DOHH2 (cell line): ENCODE measurements at regions not wholly inside any gene's neighbourhood (a gene's known extent, or its start where the extent isn't known, plus 50 kb on each side); places are given as distances from the start of the nearest gene placed in this dataset.

Experiments used
- H3F3A ChIP-seq: fragments of 200-600 bp; sonication (generic), shearing (Covaris generic); 2 replicates; pipeline ENCODE4 v1.6.0; 2016; ENCODE audit warnings: antibody characterized with exemption, mild to moderate bottlenecking; ENCODE audit not compliant: control insufficient read depth, insufficient read depth
- H3K27ac ChIP-seq: fragments of 200-600 bp; sonication (generic); 2 replicates; pipeline ENCODE4 v1.5.1; 2014; ENCODE audit warnings: low read depth, mild to moderate bottlenecking, low read length, moderate library complexity
- H3K27me3 ChIP-seq: fragments of 200-600 bp; sonication (generic); 2 replicates; pipeline ENCODE4 v1.6.1; 2014; ENCODE audit warnings: mild to moderate bottlenecking, low read length, mixed read lengths; ENCODE audit not compliant: control insufficient read depth
- H3K36me3 ChIP-seq: fragments of 200-600 bp; sonication (generic); 2 replicates; pipeline ENCODE4 v1.6.1; 2014; ENCODE audit warnings: mild to moderate bottlenecking, low read length, moderate library complexity, mixed read lengths; ENCODE audit not compliant: control insufficient read depth
- H3K4me1 ChIP-seq: fragments of 200-600 bp; sonication (generic); 2 replicates; pipeline ENCODE4 v1.6.1; 2014; ENCODE audit warnings: mild to moderate bottlenecking, low read length, mixed read lengths; ENCODE audit not compliant: control insufficient read depth
- H3K4me2 ChIP-seq: fragments of 200-600 bp; sonication (generic); 2 replicates; pipeline ENCODE4 v1.6.0; 2014; ENCODE audit warnings: mild to moderate bottlenecking, low read length, moderate library complexity
- H3K4me3 ChIP-seq: fragments of 200-600 bp; sonication (generic); 2 replicates; pipeline ENCODE4 v1.5.1; 2014; ENCODE audit warnings: mild to moderate bottlenecking, low read length, mixed read lengths
- H3K79me2 ChIP-seq: fragments of 200-600 bp; sonication (generic); 2 replicates; pipeline ENCODE4 v1.6.1; 2014; ENCODE audit warnings: mild to moderate bottlenecking, low read length, mixed read lengths; ENCODE audit not compliant: control insufficient read depth
- H3K9me2 ChIP-seq: fragments of 200-600 bp; sonication (generic); replicated peaks from 2 replicates; pipeline ENCODE4 v1.6.1; 2014; ENCODE audit warnings: mild to moderate bottlenecking, low read length, mixed read lengths; ENCODE audit not compliant: control insufficient read depth
- H3K9me3 ChIP-seq: fragments of 200-600 bp; sonication (generic); 2 replicates; pipeline ENCODE4 v1.6.1; 2014; ENCODE audit warnings: antibody characterized with exemption, low read length, mixed read lengths; ENCODE audit not compliant: control insufficient read depth, insufficient read depth
- H4K20me1 ChIP-seq: fragments of 200-600 bp; sonication (generic); 2 replicates; pipeline ENCODE4 v1.6.0; 2014; ENCODE audit warnings: low read depth, mild to moderate bottlenecking, antibody characterized with exemption, low read length, moderate library complexity; ENCODE audit not compliant: control insufficient read depth, insufficient read depth
- EZH2phosphoT487 ChIP-seq: fragments of 200-600 bp; sonication (generic); IDR thresholded peaks from 2 replicates; pipeline ENCODE4 v1.6.1; 2017; ENCODE audit warnings: borderline replicate concordance, mild to moderate bottlenecking, antibody characterized with exemption, low read length, moderate library complexity, mixed read lengths
- TF ChIP-seq, protein P1 (sequence below): fragments of 200-600 bp; sonication (generic); IDR thresholded peaks from one replicate; pipeline ENCODE4 v1.5.1; 2014; ENCODE audit warnings: antibody characterized with exemption, mild to moderate bottlenecking, low read depth, low read length; ENCODE audit not compliant: poor library complexity, severe bottlenecking

DNA sequence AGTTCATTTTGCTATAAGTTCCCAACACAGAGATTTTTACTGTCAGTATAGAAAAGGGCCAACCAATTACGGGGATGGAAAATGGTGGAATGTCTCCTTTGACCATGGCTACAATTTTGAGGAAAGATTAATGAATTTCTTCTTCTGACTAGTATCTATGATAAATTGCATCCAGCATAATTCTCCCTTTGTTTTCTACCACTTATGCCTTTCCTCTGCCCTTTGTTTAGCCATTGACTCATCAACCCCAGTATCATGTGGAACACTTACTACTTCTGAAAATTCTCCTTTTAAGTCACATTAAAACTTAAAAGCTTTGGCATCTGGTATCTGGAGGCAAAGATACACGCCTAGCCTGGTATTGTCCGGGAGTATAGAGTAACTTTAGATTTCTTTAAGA lies 92.9 kb upstream of the CADPS start:
- TF ChIP-seq, protein P1, sequence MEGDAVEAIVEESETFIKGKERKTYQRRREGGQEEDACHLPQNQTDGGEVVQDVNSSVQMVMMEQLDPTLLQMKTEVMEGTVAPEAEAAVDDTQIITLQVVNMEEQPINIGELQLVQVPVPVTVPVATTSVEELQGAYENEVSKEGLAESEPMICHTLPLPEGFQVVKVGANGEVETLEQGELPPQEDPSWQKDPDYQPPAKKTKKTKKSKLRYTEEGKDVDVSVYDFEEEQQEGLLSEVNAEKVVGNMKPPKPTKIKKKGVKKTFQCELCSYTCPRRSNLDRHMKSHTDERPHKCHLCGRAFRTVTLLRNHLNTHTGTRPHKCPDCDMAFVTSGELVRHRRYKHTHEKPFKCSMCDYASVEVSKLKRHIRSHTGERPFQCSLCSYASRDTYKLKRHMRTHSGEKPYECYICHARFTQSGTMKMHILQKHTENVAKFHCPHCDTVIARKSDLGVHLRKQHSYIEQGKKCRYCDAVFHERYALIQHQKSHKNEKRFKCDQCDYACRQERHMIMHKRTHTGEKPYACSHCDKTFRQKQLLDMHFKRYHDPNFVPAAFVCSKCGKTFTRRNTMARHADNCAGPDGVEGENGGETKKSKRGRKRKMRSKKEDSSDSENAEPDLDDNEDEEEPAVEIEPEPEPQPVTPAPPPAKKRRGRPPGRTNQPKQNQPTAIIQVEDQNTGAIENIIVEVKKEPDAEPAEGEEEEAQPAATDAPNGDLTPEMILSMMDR, result no peak
- no peak for TF ChIP-seq EZH2phosphoT487
- Histone ChIP-seq H3K79me2 (no peaks in the 10 kb centered on the region), H3K4me1 (peaks cover 18% of the 10 kb centered on the region), H3K4me2 (no peak overlapping the region), H4K20me1 (no peaks in the 10 kb centered on the region), H3K9me3 (no peaks in the 10 kb centered on the region), H3F3A (no peaks in the 10 kb centered on the region), H3K36me3 (no peaks in the 10 kb centered on the region), H3K4me3 (no peak overlapping the region), H3K27me3 (no peaks in the 10 kb centered on the region), H3K9me2 (no peaks in the 10 kb centered on the region), H3K27ac (no peak overlapping the region)

DNA sequence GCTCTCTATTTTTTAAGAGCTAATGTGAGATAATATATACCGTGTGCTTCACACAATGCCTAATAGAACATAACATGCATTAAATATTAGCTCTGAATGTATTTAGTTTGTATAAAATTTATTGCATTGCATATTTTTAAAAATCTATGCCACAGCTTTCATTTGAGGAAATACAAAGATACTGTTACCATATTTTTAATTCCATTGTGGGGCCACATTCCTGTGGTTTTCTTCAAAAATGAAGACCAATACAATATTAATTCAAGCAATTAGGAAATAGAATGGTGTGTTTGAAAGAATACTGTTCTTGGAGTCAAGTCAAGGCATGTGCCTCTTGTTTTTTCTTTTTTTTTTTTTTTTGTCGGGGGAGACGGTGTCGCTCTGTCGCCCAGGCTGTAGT lies 95.4 kb upstream of the CADPS start:
- Histone ChIP-seq H3K4me1 (peaks cover 11% of the 10 kb centered on the region), H3K4me3 (no peak overlapping the region), H4K20me1 (no peaks in the 10 kb centered on the region), H3K9me3 (no peaks in the 10 kb centered on the region), H3K9me2 (no peaks in the 10 kb centered on the region), H3K4me2 (no peak overlapping the region), H3K27me3 (no peaks in the 10 kb centered on the region), H3K79me2 (no peaks in the 10 kb centered on the region), H3F3A (no peaks in the 10 kb centered on the region), H3K27ac (no peak overlapping the region), H3K36me3 (no peaks in the 10 kb centered on the region)
- TF ChIP-seq, protein P1, result no peak
- TF ChIP-seq EZH2phosphoT487, result no peak

DNA sequence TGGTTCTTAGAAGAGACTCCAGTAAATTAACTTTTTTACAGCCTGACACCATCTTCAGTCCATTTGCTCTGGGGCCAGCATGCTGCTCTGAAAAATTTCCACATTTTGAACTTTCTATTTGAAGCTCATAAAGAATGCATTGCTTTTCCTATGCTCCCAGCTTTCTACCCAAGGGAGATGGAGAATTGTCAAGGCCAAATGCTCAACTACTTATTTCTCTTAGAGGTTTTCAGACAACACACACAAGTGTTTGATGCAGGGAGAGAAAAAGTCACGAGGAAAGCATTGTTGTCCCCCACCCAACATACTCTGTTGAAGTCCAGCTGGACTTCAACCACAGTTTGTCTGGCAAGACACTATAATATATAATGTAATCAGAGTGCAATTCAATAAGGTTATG lies 100.3 kb upstream of the CADPS start:
- Histone ChIP-seq H3K9me2 (no peaks in the 10 kb centered on the region), H3K27ac (no peak overlapping the region), H3K36me3 (no peaks in the 10 kb centered on the region), H3K4me3 (no peak overlapping the region), H4K20me1 (no peaks in the 10 kb centered on the region), H3K9me3 (no peaks in the 10 kb centered on the region), H3F3A (no peaks in the 10 kb centered on the region), H3K4me2 (no peak overlapping the region), H3K79me2 (no peaks in the 10 kb centered on the region), H3K4me1 (no peaks in the 10 kb centered on the region), H3K27me3 (no peaks in the 10 kb centered on the region)
- TF ChIP-seq EZH2phosphoT487, result no peak

DNA sequence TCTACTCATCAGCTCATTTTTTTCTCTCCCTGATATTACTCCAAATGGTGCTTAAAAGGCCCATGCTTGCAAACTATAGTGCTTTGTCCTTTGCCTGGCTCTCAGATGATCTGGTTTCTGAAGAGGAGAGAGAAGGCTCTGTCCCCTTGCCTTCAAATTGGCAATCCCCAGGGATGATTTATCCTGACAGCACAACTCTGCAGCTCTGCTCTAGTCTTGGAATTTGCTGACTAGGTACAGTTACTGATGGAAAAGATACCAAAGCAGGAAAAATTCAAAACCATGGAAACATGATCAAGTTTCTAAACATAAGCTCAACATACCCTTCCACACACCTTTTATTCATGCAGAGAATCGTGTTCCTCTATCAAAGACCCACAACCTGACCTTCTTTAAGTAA lies 106.7 kb upstream of the CADPS start:
- TF ChIP-seq EZH2phosphoT487, result no peak
- TF ChIP-seq, protein P1, result no peak
- no peaks in the 10 kb centered on the region for H3K27me3 ChIP-seq
- H3K9me2 ChIP-seq, result no peaks in the 10 kb centered on the region
- no peaks in the 10 kb centered on the region for H3K9me3 ChIP-seq
- H3K36me3 ChIP-seq, result no peaks in the 10 kb centered on the region
- no peaks in the 10 kb centered on the region for H3K79me2 ChIP-seq
- no peaks in the 10 kb centered on the region for H4K20me1 ChIP-seq
- H3K4me2 ChIP-seq, result no peak overlapping the region
- no peaks in the 10 kb centered on the region for H3K4me1 ChIP-seq
- no peak overlapping the region for H3K4me3 ChIP-seq
- H3F3A ChIP-seq, result no peaks in the 10 kb centered on the region
- H3K27ac ChIP-seq, result no peak overlapping the region
